NCI-H526 treated with DMSO at 0.1 percent for 48 hours (cell line): ENCODE measurements at regions not wholly inside any gene's neighbourhood (a gene's known extent, or its start where the extent isn't known, plus 50 kb on each side); places are given as distances from the start of the nearest gene placed in this dataset.

ENCODE experiments used
- DNase-seq: peaks from one replicate; lab custom pipeline; 2025; lab: John Stamatoyannopoulos, UW

GRCh38 chr5:2266641-2267240 is 384.0 kb upstream of the IRX4 start:
- no peak for DNase-seq

DNA sequence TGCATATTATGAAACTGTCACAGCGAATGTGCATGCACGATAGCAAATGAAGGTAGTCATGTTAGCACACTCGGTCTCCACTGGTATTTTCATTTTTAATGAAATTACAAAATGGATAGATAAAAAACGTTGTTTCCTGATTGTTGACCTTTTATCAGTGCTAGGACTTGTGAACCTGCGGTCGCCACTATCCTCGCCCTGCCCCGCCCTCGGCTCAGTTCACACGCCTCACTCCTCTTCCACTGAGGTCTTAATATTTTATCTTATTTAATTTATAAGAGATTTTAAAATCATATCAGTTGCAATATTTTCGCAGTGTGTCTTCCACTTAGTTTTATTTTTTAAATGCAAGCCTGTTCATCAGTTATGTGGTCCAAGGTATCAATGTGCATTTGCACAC is 382.6 kb upstream of the IRX4 start:
- no peak for DNase-seq

GRCh38 chr5:2263763-2264162 is 381.0 kb upstream of the IRX4 start:
- no peak for DNase-seq

DNA sequence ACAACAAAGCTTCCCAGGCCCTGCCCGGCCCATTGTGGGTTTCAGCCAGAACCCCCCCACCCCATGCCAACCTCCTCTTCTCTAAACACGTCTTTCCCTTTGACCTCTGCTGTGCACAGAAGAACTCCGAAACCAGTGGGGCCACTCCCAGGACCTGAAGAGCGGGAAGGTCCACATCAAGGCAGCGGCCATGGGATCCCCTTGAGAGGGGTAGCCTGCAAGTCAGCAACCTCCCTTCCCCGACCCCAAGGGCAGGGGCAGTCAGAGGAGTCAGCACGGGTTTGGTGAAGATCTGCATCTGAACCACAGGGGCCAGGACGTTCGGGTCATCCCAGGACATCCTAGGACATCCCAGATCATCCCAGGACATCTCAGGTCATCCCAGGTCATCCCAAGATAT is 379.9 kb upstream of the IRX4 start:
- no peak for DNase-seq

- DNase-seq, result no peak
Measured at GRCh38 chr5:2261004-2261703, 378.4 kb upstream of the IRX4 start.

- no peak for DNase-seq
Measured at GRCh38 chr5:2260211-2261003, 377.7 kb upstream of the IRX4 start.

GRCh38 chr5:2259494-2260107 is 376.9 kb upstream of the IRX4 start:
- no peak for DNase-seq

DNA sequence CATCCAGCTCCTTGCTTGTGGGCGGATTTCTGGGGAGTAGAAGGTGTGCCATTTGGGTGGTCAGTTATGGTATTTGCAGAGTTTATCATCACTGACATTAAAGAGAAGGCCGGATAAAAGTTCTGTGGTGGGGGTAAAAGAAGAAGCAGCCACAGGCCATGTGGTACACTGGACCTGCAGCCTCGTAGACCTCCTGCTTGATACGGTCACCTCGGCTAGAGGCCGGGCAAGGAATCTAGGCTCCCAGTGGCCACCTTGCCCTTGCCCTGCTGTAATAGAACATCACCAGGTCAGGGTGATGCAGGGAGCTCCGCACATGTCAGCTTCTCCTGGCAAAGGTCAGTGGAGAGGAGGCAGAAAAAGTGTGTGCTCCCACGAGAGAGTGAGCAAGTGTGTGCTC is 376.1 kb upstream of the IRX4 start:
- no peak for DNase-seq

GRCh38 chr5:2257326-2258244 is 374.9 kb upstream of the IRX4 start:
- DNase-seq, result no peak

- no peak for DNase-seq
Measured at GRCh38 chr5:2256691-2257280, 374.1 kb upstream of the IRX4 start.

DNA sequence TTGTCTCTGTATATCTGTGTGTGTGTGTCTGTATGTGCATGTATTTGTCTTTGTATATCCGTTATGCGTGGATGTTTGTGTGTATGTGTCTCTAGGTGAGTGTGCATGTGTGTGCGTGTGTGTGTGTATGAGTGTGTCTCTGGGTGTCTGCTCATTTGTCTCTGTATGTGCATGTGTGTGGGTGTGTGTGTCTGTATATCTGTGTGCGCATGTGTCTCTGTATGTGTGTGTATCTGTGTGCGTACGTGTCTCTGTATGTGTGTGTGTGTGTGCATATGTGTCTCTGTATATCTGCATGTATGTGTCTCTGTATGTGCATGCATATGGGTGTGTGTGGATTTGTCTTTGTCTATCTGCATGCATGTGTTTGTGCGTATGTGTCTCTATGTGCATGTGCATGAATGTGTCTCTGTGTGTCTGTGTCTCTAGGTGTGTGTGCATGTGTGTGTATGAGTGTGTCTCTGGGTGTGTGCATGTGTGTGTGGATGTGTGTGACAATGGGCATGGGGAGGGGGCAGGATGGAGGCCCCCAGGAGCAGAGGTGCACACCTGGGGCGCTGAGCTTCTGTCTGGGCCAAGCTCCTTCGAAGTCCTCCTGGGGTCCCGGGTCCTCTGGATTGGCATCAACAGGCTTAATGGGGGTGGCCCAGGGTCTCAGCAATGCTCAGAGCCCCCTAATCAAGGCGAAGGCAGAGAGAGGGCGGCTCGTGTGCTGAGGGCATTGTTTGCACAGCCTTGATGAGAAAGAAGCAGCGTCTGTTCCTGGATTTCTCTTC is 373.4 kb upstream of the IRX4 start:
- DNase-seq, result no peak

- DNase-seq, result no peak
Measured at GRCh38 chr5:2254880-2255750, 372.4 kb upstream of the IRX4 start.

- no peak for DNase-seq
Measured at GRCh38 chr5:2254406-2254805, 371.7 kb upstream of the IRX4 start.

DNA sequence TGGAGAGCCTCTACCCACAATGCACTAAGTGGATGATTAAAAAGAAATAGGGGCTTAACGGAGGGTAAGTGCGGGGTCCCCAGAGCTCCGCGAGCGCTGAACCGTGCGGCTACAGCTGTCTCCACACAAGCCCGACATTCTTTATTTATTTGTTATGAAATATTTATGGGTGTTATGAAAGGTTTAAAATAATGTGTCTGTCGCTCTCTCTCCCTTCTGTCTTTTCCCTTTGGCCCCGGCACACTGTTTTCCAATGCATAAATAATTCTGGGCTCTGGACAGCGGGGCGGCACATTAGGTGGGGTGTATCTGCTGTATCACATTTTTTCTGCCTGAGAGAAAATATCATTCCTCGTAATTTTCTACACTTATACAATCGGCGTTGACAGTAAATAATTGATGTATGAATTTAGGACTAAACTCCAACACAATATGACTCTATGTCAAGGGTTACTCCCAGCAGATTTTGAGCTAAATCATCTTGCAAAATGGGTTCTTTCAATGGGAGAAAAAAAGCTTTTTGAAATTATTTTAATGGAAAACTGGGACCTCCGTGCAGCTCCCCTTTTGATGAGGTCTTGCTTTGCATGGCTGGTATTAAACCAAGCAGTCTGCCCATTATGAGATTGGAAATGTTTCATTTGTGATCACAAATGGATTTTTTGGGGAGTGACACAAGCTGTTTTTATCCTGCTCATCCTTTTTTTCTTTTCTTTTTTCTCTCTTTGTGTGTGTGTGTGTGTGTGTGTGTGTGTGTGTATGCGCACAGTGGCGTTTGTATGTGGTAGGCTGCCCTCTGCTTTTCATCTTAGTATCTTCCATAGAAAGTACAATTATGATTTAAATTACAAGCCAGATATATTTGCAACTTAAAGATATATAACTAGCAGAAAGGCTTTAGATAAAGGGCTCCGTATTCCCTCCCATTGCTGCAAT is 370.6 kb upstream of the IRX4 start:
- DNase-seq, result no peak

- no peak for DNase-seq
Measured at GRCh38 chr5:2251751-2252150, 369.0 kb upstream of the IRX4 start.

GRCh38 chr5:2251298-2251697 is 368.6 kb upstream of the IRX4 start:
- no peak for DNase-seq

- DNase-seq, result no peak
Measured at GRCh38 chr5:2250365-2250950, 367.7 kb upstream of the IRX4 start.

DNA sequence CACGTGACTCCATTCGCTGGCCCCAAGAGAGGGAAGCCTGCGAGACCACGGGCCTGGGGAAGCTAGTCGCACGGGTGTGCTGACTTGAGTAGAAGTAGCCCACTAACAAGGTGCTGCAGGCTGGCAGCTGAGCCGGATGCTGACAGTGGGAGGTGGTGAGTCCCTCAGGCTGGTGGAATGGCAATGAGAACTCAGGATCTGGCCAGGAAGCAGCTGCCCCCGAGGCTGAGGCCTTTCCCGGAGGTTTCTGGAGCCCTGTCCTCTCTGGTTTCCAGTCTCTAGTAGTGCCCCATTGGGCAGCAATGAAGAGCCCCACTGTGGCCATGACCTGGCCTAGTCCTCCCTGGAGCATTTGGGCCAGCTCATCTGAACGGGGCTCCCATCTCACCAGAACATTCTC is 366.7 kb upstream of the IRX4 start:
- DNase-seq, result no peak
